ENCODE measurements at regions not wholly inside any gene's neighbourhood (a gene's known extent, or its start where the extent isn't known, plus 50 kb on each side); places are given as distances from the start of the nearest gene placed in this dataset.

DNA sequence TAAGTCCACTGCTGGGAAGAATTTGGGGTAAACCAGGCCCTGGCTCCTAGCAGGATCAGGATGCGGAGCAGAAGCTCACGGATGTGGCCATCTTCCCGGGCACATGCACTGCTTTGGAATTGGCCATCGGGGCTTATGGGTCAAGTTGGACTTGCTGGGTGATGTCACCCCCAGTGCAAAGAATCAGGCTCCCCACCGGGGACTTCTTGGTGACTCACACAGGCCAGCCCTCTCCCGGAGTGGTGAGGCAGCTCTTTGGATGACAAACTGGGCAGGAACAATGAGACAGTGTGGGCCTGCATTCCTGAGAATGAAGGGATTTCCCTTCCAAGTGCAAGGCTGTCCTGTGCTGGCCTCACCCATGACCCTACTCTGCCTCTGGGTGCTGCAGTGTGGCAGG lies 128.8 kb upstream of the ANO1 start:
- Histone ChIP-seq H2AFZ (ENCODE audit: low read depth, low read length, poor library complexity, severe bottlenecking) (no peak overlapping the region), H3K27ac (ENCODE audit: low read depth, low read length) (peak overlapping the region; percentile 97), H4K20me1 (ENCODE audit: insufficient read depth) (no peaks in the 10 kb centered on the region), H3K36me3 (ENCODE audit: control insufficient read depth in 1 of 2, insufficient read depth in 2 of 2, low read length in 2 of 2) (no peaks in the 10 kb centered on the region), H3K9ac (ENCODE audit: low read length) (peak overlapping the region; percentile 78), H3K27me3 (ENCODE audit: insufficient read depth, low read length) (no peaks in the 10 kb centered on the region), H3K4me2 (ENCODE audit: low read length) (peak overlapping the region; percentile 80), H3K4me3 (replicated peaks in 1 of 2; ENCODE audit: low read depth in 1 of 2, low read length in 2 of 2) (peak overlapping the region; percentile 13 to 41; a peak in 3 of 4 replicates), H3K79me2 (ENCODE audit: insufficient read depth, low read length) (no peaks in the 10 kb centered on the region), H3K9me3 (ENCODE audit: control insufficient read depth in 1 of 2, insufficient read depth in 1 of 2, low read depth in 1 of 2, low read length in 2 of 2) (peaks cover 0 to 10% of the 10 kb centered on the region in 2 experiments; a peak in 1 of 4 replicates), H3K9me2 (ENCODE audit: insufficient read depth) (no peaks in the 10 kb centered on the region), H3K4me1 (ENCODE audit: control insufficient read depth in 1 of 2, insufficient read depth in 2 of 2, low read length in 2 of 2) (peaks cover 41 to 56% of the 10 kb centered on the region in 2 experiments)
- BruUV-seq (replicated peaks): no TSS peak
- intact Hi-C loops (cut with micrococcal nuclease): loop anchor here (2.0 to 5.0 kb wide), 2 partner anchors 118 to 129 kb away; partner anchors contain the start of gene ANO1
- ATAC-seq (peak; percentile 75), DNase-seq (ENCODE audit: low read depth, low spot score) (peak; percentile 97)
- CTCF ChIA-PET: interaction anchor here (0.6 to 1.2 kb wide), 6 partner anchors 10 to 242 kb away, joined by 3 to 6 read pairs (median 4); no protein-coding TSS in a partner anchor
- RAD21 ChIA-PET (ENCODE audit: low non-redundant PET in 1 of 2, low total read pairs in 2 of 2, uncharacterized antibody in 2 of 2, unreplicated experiment in 2 of 2): interaction anchor here in 1 of 2 experiments (0.6 kb wide), 1 partner anchor 210 kb away, joined by 3 read pairs; no protein-coding TSS in a partner anchor
- POLR2A ChIA-PET: interaction anchor here (0.5 to 1.6 kb wide), 4 partner anchors 9 to 1919 kb away, joined by 3 to 7 read pairs (median 6); partner anchors contain the start of gene NDUFS8
- peak; percentile 66 for TF ChIP-seq POLR2AphosphoS5 (IDR thresholded peaks at IDR 0.05; ENCODE audit: low read depth, low read length)
- no peak for TF ChIP-seq EZH2 (IDR thresholded peaks at IDR 0.05)
- TF ChIP-seq JUND (IDR thresholded peaks at IDR 0.05): no peak
- TF ChIP-seq YY1 (IDR thresholded peaks at IDR 0.05; ENCODE audit: extremely low read depth, insufficient replicate concordance, low read depth, low read length): peak; percentile 29
- TF ChIP-seq POLR2A (IDR thresholded peaks at IDR 0.05; ENCODE audit: borderline replicate concordance, extremely low read depth, insufficient read depth, insufficient read length): no peak
- no peak for TF ChIP-seq EZH2phosphoT487 (IDR thresholded peaks at IDR 0.05; ENCODE audit: borderline replicate concordance)
- no peak for TF ChIP-seq SP1 (IDR thresholded peaks at IDR 0.05; ENCODE audit: low read depth)

- peak overlapping the region; percentile 80 for H3K4me2 ChIP-seq (ENCODE audit: low read length)
- no TSS peak for BruUV-seq (replicated peaks)
- H2AFZ ChIP-seq (ENCODE audit: low read depth, low read length, poor library complexity, severe bottlenecking): no peak overlapping the region
- ChIA-PET RAD21 (ENCODE audit: low non-redundant PET in 1 of 2, low total read pairs in 2 of 2, uncharacterized antibody in 2 of 2, unreplicated experiment in 2 of 2) (no interaction called here), CTCF (interaction anchor here (1.1 to 1.2 kb wide), 2 partner anchors 12 to 241 kb away, joined by 4 to 6 read pairs; no protein-coding TSS in a partner anchor), POLR2A (interaction anchor here (1.5 to 1.6 kb wide), 2 partner anchors 8 to 11 kb away, joined by 6 to 7 read pairs; no protein-coding TSS in a partner anchor)
- intact Hi-C loops (cut with micrococcal nuclease): no loop called here
- H3K9ac ChIP-seq (ENCODE audit: low read length): peak overlapping the region; percentile 78
- H4K20me1 ChIP-seq (ENCODE audit: insufficient read depth): no peaks in the 10 kb centered on the region
- no peaks in the 10 kb centered on the region for H3K27me3 ChIP-seq (ENCODE audit: insufficient read depth, low read length)
- H3K9me2 ChIP-seq (ENCODE audit: insufficient read depth): no peaks in the 10 kb centered on the region
- H3K79me2 ChIP-seq (ENCODE audit: insufficient read depth, low read length): no peaks in the 10 kb centered on the region
- peak overlapping the region; percentile 97 for H3K27ac ChIP-seq (ENCODE audit: low read depth, low read length)
- DNase-seq (ENCODE audit: low read depth, low spot score) (peak; percentile 58), ATAC-seq (peak; percentile 8; the same call in 1 of the 2 replicates)
- H3K9me3 ChIP-seq (ENCODE audit: control insufficient read depth in 1 of 2, insufficient read depth in 1 of 2, low read depth in 1 of 2, low read length in 2 of 2): peaks cover 0 to 10% of the 10 kb centered on the region in 2 experiments; a peak in 1 of 4 replicates
- H3K4me3 ChIP-seq (replicated peaks in 1 of 2; ENCODE audit: low read depth in 1 of 2, low read length in 2 of 2): peak overlapping the region in 1 of 2 experiments; percentile 41; a peak in 1 of 4 replicates
- peaks cover 41 to 53% of the 10 kb centered on the region in 2 experiments for H3K4me1 ChIP-seq (ENCODE audit: control insufficient read depth in 1 of 2, insufficient read depth in 2 of 2, low read length in 2 of 2)
- TF ChIP-seq ELF1 (IDR thresholded peaks at IDR 0.05; ENCODE audit: borderline replicate concordance, low read depth): no peak
- TF ChIP-seq EZH2phosphoT487 (IDR thresholded peaks at IDR 0.05; ENCODE audit: borderline replicate concordance): no peak
- no peak for TF ChIP-seq REST (IDR thresholded peaks at IDR 0.05; ENCODE audit: low read depth)
- TF ChIP-seq YY1 (IDR thresholded peaks at IDR 0.05; ENCODE audit: extremely low read depth, insufficient replicate concordance, low read depth, low read length): no peak
- TF ChIP-seq, protein P1, sequence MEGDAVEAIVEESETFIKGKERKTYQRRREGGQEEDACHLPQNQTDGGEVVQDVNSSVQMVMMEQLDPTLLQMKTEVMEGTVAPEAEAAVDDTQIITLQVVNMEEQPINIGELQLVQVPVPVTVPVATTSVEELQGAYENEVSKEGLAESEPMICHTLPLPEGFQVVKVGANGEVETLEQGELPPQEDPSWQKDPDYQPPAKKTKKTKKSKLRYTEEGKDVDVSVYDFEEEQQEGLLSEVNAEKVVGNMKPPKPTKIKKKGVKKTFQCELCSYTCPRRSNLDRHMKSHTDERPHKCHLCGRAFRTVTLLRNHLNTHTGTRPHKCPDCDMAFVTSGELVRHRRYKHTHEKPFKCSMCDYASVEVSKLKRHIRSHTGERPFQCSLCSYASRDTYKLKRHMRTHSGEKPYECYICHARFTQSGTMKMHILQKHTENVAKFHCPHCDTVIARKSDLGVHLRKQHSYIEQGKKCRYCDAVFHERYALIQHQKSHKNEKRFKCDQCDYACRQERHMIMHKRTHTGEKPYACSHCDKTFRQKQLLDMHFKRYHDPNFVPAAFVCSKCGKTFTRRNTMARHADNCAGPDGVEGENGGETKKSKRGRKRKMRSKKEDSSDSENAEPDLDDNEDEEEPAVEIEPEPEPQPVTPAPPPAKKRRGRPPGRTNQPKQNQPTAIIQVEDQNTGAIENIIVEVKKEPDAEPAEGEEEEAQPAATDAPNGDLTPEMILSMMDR (IDR thresholded peaks at IDR 0.05 in 2 of 3, conservative IDR thresholded peaks at IDR 0.05 in 1 of 3; ENCODE audit: borderline replicate concordance in 1 of 3, insufficient read depth in 1 of 3, low read depth in 2 of 3, low read length in 2 of 3): peak in 2 of 3 experiments; percentile 84 to 96; a peak in 4 of 6 replicates
- no peak for TF ChIP-seq SRF (IDR thresholded peaks at IDR 0.05; ENCODE audit: low read depth)
- H3K36me3 ChIP-seq (ENCODE audit: control insufficient read depth in 1 of 2, insufficient read depth in 2 of 2, low read length in 2 of 2): no peaks in the 10 kb centered on the region
These were observed 128.0 kb upstream of the ANO1 start for GRCh38 chr11:69950120-69950519.

All from HCT116 (cell line).